ENCODE measurements at regions not wholly inside any gene's neighbourhood (a gene's known extent, or its start where the extent isn't known, plus 50 kb on each side); places are given as distances from the start of the nearest gene placed in this dataset.

DNA sequence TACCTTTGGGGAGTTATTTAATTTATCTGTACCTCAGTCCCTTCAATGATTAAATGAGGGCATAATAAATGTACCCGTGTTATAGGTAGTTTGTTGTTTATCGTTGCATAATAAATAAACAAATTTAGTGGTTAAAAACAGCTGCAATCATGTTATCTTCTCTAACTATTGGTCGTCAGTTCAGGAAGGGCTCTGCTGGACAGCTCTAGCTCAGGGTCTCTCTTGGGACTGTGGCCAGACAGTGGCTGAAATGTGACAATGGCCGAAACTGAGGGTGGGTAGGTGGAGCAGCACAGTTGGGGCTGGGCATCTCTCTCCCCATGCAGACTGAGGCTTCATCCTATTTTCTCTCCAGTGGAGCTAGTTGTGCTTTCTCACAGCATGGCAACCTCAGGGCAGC lies 632.1 kb upstream of the HS6ST1 start:
- Histone ChIP-seq H3K27ac (no peak overlapping the region), H3K27me3 (no peaks in the 10 kb centered on the region), H3K36me3 (no peaks in the 10 kb centered on the region), H3K4me1 (no peaks in the 10 kb centered on the region), H3K4me3 (no peak overlapping the region), H3K9me3 (no peaks in the 10 kb centered on the region)
- in situ Hi-C loops (cut with MboI; ENCODE audit: low sequenced_read_pairs in 4 of 4) (no loop called here), intact Hi-C loops (cut with DNase I; ENCODE audit: low total_unique reads) (no loop called here)
- ATAC-seq (no peak), DNase-seq (no peak)
- TF ChIP-seq POLR2A (IDR thresholded peaks at IDR 0.05), result no peak
- TF ChIP-seq, protein P1, sequence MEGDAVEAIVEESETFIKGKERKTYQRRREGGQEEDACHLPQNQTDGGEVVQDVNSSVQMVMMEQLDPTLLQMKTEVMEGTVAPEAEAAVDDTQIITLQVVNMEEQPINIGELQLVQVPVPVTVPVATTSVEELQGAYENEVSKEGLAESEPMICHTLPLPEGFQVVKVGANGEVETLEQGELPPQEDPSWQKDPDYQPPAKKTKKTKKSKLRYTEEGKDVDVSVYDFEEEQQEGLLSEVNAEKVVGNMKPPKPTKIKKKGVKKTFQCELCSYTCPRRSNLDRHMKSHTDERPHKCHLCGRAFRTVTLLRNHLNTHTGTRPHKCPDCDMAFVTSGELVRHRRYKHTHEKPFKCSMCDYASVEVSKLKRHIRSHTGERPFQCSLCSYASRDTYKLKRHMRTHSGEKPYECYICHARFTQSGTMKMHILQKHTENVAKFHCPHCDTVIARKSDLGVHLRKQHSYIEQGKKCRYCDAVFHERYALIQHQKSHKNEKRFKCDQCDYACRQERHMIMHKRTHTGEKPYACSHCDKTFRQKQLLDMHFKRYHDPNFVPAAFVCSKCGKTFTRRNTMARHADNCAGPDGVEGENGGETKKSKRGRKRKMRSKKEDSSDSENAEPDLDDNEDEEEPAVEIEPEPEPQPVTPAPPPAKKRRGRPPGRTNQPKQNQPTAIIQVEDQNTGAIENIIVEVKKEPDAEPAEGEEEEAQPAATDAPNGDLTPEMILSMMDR (IDR thresholded peaks at IDR 0.05 in 4 of 5, conservative IDR thresholded peaks at IDR 0.05 in 1 of 5), result no peak

DNA sequence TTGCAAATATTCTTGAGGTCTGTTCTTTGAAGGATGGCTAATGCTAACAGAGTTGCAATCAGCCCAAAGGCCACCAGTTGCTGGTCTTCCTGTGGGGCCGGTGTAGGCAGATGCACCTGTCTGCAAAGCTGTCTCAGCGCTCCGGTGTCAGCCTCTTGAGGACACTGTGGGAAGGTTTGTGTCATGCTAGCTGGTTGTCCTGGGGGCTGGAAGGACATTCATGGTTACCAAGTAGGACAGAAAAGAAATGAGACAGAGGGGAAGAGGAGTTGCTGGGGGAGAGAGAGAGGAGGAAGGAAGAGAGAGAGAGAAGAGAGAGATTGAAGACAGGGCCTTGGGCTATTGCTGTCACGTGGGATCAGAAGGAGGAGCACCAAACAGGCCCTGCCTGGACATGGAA lies 639.6 kb upstream of the HS6ST1 start:
- no peak overlapping the region for H3K27ac ChIP-seq
- no peak for DNase-seq
- H3K4me3 ChIP-seq, result no peak overlapping the region
- ATAC-seq, result no peak
- no peaks in the 10 kb centered on the region for H3K4me1 ChIP-seq
- no peak for TF ChIP-seq POLR2A (IDR thresholded peaks at IDR 0.05)
- TF ChIP-seq, protein P1 (IDR thresholded peaks at IDR 0.05 in 4 of 5, conservative IDR thresholded peaks at IDR 0.05 in 1 of 5), result no peak
- in situ Hi-C loops (cut with MboI; ENCODE audit: low sequenced_read_pairs in 4 of 4), result no loop called here
- H3K9me3 ChIP-seq, result no peaks in the 10 kb centered on the region
- H3K27me3 ChIP-seq, result no peaks in the 10 kb centered on the region
- no peaks in the 10 kb centered on the region for H3K36me3 ChIP-seq
- intact Hi-C loops (cut with DNase I; ENCODE audit: low total_unique reads), result no loop called here

DNA sequence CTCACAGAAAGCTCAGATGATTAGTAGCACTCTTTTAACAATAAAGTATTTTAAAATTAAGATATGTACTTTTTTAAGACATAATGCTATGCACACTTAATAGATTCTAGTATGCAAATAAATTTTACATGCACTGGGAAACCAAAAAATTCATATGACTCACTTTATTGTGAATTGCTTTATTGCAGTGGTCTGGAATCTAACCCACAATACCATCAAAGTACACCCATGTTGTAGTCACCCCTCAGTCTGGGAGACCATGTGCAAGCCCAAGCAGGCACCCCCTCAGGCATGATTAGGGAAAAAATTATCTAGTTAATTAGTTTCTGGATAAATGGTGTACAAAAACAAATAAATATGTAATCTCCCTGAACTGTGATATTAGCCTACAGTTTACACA lies 649.0 kb upstream of the HS6ST1 start:
- no peaks in the 10 kb centered on the region for H3K9me3 ChIP-seq
- DNase-seq (no peak), ATAC-seq (no peak)
- intact Hi-C loops (cut with DNase I; ENCODE audit: low total_unique reads), result no loop called here
- no peak for TF ChIP-seq POLR2A (IDR thresholded peaks at IDR 0.05)
- TF ChIP-seq, protein P1 (IDR thresholded peaks at IDR 0.05 in 4 of 5, conservative IDR thresholded peaks at IDR 0.05 in 1 of 5), result no peak
- H3K4me3 ChIP-seq, result no peak overlapping the region
- no peaks in the 10 kb centered on the region for H3K27me3 ChIP-seq
- in situ Hi-C loops (cut with MboI; ENCODE audit: low sequenced_read_pairs in 4 of 4), result no loop called here
- H3K27ac ChIP-seq, result no peak overlapping the region
- H3K36me3 ChIP-seq, result no peaks in the 10 kb centered on the region
- H3K4me1 ChIP-seq, result no peaks in the 10 kb centered on the region

DNA sequence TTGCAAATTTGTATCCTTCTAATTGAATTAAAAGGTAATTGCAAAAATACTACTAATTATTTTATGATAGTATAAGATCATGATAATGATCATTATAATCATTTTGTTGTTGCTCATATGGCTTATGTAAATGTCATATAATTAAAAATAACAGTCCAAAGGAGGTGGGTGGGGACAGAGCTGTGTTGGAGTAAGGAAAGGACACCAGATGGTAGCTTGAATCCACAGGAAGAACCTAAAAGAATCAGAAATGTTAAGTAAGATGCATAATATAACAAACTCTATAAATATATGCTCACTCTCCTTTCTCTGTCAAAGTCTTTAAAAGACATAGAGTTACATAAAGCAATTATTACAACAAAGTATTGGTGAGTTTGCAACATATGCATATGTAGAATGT lies 650.7 kb upstream of the HS6ST1 start:
- no peak for ATAC-seq

More for the DNA sequence above, 650.7 kb upstream of the HS6ST1 start:
- in situ Hi-C loops (cut with MboI; ENCODE audit: low sequenced_read_pairs in 4 of 4) (no loop called here), intact Hi-C loops (cut with DNase I; ENCODE audit: low total_unique reads) (no loop called here)
- no peak overlapping the region for H3K27ac ChIP-seq
- H3K4me3 ChIP-seq, result no peak overlapping the region
- H3K4me1 ChIP-seq, result no peaks in the 10 kb centered on the region
- H3K36me3 ChIP-seq, result no peaks in the 10 kb centered on the region
- no peaks in the 10 kb centered on the region for H3K27me3 ChIP-seq
- TF ChIP-seq, protein P1 (IDR thresholded peaks at IDR 0.05 in 4 of 5, conservative IDR thresholded peaks at IDR 0.05 in 1 of 5), result no peak
- TF ChIP-seq POLR2A (IDR thresholded peaks at IDR 0.05), result no peak
- H3K9me3 ChIP-seq, result no peaks in the 10 kb centered on the region
- DNase-seq, result no peak
